SKM-1 treated with dmso at 0.1 percent for 144 hours (cell line): ENCODE measurements at regions not wholly inside any gene's neighbourhood (a gene's known extent, or its start where the extent isn't known, plus 50 kb on each side); places are given as distances from the start of the nearest gene placed in this dataset.

Source experiments
- DNase-seq: peaks from one replicate; lab custom pipeline; 2025; ENCODE audit not compliant: unreplicated experiment; lab: John Stamatoyannopoulos, UW

DNA sequence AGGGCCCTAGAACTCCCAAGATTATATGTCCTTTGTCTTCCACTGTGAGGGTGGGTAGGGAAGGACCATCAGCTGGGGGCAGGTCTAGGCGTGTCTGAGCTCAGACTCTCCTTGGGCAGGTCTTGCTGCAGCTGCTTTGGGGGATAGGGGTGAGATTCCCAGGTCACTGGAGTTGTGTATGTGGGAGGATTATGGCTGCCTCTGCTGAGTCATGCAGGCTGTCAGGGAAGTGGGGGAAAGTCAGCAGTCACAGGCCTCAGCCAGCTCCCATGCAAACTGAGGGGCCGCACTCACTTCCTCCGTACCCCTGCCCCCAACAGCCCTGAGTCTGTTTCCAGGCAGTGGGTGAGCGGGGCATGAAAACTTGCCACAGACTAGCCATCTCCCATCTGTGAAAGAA is 600.8 kb downstream of the DIAPH3 start:
- no peak for DNase-seq

GRCh38 chr13:59566561-59566960 is 597.2 kb downstream of the DIAPH3 start:
- no peak for DNase-seq

GRCh38 chr13:59568306-59568705 is 595.4 kb downstream of the DIAPH3 start:
- no peak for DNase-seq

GRCh38 chr13:59570204-59570603 is 593.5 kb downstream of the DIAPH3 start:
- DNase-seq = no peak

- DNase-seq = no peak
These were observed 579.6 kb downstream of the DIAPH3 start for GRCh38 chr13:59584101-59584500.

DNA sequence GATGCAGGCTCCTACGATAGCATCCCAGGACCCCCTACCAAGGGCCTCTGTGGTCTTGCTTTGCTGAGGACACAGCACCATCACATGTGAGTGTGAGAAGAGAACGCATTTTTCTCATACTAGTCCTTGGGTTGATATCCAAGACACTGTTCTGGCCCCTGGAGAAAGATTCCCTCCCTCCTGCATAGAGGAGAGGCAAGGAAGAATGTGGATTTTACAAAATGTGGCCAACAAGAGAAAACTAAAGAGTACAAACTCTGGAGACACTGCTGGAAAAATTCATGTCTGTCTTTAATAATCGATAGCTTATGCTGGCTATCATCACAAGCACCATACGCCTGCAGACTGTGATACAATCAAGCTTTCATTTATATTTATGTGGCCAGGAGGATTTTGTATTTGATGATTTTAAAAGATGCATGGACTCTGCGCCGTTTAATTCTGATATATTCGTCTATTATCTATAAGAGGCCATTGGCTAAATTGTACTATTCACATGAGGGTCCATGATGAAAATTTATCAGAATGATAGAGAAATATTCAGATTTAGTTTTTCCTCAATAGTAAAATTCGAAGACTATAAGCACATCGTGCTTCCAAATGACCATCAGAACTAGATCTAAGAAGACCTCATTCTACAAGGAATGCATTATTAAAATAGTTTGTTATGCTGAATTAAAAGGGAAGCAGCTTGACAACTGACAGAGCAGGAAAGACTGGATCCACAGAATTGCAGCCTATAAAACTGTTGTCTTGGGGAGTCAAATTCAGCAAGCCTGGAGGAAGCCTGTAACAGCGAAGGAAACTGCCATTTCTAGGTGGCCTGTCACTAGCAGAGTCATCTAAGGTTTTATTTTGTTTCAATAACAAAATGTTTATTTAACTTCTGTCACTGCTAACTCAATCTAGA is 578.7 kb downstream of the DIAPH3 start:
- DNase-seq = no peak

GRCh38 chr13:59587030-59587429 is 576.7 kb downstream of the DIAPH3 start:
- no peak for DNase-seq

- no peak for DNase-seq
These were observed 575.6 kb downstream of the DIAPH3 start for GRCh38 chr13:59587971-59588716.

GRCh38 chr13:59588717-59589067 is 575.0 kb downstream of the DIAPH3 start:
- DNase-seq = no peak

GRCh38 chr13:59601993-59602392 is 561.7 kb downstream of the DIAPH3 start:
- DNase-seq = no peak

DNA sequence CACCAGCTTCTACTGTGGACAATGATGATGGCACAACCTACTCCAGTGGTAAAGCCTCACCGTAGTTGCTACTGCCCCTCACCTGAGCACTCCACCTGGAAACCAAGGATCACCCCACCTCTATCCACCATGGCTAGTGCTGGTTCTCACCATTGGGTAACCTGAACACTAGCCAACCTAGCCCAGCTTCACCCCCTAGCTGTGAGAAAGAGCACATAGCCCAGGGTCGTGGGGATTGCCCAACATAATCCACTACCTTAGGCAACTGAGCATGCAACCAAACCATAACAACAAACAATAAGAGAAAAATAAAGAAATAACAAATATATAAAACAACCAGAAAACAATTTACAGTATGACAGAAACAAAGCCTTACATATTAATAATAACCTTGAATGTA is 560.1 kb downstream of the DIAPH3 start:
- DNase-seq = no peak

- no peak for DNase-seq
These were observed 556.6 kb downstream of the DIAPH3 start for GRCh38 chr13:59607172-59607571.

GRCh38 chr13:59607780-59608233 is 555.9 kb downstream of the DIAPH3 start:
- DNase-seq = no peak

DNA sequence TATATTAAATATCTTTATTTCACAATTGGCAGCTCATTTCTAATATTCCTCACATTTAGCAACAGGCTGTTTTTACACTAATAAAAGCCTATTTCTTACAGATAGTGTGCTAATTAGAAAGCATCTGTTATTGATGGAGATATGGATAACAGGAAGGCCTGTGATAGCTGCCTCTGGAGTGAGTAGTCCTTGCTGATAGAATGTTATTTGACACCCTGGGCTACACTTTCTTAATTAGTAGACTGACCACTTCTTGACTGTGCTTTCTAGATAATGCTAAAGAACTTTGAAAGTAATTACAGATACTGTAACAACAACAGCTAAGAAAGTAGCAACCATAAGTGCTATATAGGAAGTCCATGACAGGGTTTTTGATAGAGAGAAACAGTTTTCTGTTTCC is 554.3 kb downstream of the DIAPH3 start:
- no peak for DNase-seq
